ENCODE measurements at regions not wholly inside any gene's neighbourhood (a gene's known extent, or its start where the extent isn't known, plus 50 kb on each side); places are given as distances from the start of the nearest gene placed in this dataset.

DNA sequence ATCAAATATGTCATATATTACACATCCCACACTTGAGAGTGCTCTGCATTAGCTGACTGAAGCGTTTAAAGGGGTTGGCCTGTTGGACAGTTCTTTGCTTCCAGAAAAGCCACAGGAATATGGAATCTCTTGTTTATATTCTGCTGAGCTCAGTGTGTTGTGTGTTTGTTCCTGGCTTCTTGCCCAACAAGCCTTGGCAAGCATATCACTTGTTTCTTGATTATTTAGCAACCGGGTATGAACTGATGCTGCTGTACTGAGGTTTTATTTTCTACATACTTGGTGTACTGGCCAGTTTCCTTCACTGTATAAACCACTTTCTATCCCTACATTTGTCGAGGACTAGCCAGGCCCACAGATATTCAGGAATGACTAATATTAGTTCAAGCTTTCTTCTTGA lies 378.9 kb downstream of the KCTD16 start:
- TF ChIP-seq, protein P1, sequence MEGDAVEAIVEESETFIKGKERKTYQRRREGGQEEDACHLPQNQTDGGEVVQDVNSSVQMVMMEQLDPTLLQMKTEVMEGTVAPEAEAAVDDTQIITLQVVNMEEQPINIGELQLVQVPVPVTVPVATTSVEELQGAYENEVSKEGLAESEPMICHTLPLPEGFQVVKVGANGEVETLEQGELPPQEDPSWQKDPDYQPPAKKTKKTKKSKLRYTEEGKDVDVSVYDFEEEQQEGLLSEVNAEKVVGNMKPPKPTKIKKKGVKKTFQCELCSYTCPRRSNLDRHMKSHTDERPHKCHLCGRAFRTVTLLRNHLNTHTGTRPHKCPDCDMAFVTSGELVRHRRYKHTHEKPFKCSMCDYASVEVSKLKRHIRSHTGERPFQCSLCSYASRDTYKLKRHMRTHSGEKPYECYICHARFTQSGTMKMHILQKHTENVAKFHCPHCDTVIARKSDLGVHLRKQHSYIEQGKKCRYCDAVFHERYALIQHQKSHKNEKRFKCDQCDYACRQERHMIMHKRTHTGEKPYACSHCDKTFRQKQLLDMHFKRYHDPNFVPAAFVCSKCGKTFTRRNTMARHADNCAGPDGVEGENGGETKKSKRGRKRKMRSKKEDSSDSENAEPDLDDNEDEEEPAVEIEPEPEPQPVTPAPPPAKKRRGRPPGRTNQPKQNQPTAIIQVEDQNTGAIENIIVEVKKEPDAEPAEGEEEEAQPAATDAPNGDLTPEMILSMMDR (IDR thresholded peaks at IDR 0.05; ENCODE audit: low read depth, low read length) = no peak
- DNase-seq (ENCODE audit: extremely low read depth, low read depth) = peak; percentile 57

DNA sequence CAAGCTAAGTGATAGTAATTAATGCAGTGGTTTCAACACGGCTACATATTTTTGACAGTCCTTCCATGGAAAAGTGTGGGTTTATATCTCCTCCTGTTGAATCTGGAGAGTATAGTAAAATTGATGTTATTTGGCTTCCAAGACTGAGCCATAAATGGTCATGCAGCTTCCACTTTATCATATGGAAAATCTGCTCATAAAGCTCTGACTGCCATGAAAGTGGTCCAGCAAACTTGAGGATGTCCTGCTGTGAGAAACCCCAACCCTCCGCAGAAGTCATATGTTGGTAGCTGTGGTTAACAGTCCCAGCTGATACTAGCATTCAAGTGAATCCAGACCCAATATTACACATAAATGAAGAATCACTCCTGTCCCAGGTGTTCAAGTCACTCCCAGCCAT lies 378.3 kb downstream of the KCTD16 start:
- TF ChIP-seq, protein P1 (IDR thresholded peaks at IDR 0.05; ENCODE audit: low read depth, low read length) = no peak
- no peak for DNase-seq (ENCODE audit: extremely low read depth, low read depth)

DNA sequence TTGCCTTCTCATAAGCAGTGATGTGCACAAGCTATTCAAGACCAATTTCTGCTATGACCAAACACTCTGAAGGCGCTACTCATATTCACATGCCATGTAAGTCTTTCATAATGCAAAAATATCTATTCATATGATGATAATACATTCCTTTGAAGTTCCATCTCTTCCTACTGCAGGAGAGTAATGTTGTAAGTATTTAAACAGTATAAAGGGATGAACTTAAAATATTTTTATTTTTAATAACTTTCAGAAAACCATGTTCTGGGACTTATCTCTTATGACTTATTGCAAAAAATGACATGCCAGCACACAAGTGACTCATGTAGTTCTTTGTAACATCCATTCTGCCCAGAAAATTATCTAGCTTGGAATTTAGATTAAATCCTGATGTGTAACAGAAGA lies 376.4 kb downstream of the KCTD16 start:
- DNase-seq (ENCODE audit: extremely low read depth, low read depth) = no peak

DNA sequence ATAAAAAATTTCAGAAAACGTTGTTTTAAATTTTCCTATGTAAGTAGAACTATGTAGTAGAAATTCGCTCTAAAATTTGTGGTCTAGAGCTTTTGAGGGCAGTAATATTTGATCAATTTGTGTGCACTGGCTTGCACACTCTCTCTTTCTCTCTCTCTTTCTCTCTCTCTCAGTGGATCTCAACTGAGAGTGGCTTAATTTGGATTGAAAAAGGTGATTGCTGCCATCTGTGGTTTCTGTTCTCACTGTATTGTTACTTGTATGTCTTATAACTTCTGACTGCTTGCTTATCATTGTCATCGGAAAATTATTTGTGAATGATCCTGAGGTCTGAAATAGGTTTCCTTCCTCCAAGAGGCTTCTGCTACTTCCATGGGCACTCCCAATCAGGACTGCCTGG lies 368.2 kb downstream of the KCTD16 start:
- TF ChIP-seq, protein P1 (IDR thresholded peaks at IDR 0.05; ENCODE audit: low read depth, low read length) = no peak
- DNase-seq (ENCODE audit: extremely low read depth, low read depth) = no peak

More for the DNA sequence above, 376.4 kb downstream of the KCTD16 start:
- TF ChIP-seq, protein P1 (IDR thresholded peaks at IDR 0.05; ENCODE audit: low read depth, low read length) = no peak

Measured in AG09319 (cell line).